ENCODE measurements at regions not wholly inside any gene's neighbourhood (a gene's known extent, or its start where the extent isn't known, plus 50 kb on each side); places are given as distances from the start of the nearest gene placed in this dataset.
A peak's percentile ranks its signal among the peaks of the same experiment; 100 is the strongest.

DNA sequence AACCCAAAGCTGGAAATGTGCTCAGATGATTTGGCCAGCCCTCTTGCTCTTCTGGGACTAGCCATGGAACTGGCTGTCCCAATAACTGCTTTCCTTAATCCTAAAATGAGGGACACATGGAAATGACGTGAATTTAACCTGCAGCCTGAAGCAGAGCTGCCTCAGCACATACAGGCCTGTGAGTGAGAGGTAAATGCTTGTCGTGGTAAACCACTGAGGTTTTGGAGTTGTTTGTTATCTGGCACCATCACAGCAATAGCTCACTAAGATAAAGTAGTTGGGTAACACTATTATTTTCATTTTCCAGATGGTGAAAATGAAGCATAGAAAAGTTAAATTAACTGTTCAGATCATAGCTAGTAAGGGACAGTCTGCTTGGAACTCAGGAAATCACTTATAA lies 333.4 kb upstream of the CHD6 start:
- DNase-seq, result no peak

DNA sequence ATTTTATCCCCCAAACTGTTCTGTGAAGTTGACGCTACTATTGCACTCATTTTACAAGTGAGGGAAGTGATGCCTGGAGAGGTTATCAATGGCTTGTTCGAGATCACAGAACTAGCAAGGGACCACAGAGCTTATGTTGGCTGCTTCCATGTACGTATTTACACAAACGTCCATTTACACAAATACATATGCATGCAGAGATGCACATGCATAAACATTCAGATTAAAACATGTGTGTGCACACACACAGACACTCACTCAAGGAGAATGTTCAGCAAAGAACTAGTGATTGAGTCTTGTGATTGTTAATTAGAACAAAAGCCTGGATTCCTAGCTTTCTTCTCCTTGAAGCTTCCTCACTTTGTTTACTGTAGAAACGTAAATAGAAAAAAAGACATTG lies 321.5 kb upstream of the CHD6 start:
- no peak for DNase-seq

DNA sequence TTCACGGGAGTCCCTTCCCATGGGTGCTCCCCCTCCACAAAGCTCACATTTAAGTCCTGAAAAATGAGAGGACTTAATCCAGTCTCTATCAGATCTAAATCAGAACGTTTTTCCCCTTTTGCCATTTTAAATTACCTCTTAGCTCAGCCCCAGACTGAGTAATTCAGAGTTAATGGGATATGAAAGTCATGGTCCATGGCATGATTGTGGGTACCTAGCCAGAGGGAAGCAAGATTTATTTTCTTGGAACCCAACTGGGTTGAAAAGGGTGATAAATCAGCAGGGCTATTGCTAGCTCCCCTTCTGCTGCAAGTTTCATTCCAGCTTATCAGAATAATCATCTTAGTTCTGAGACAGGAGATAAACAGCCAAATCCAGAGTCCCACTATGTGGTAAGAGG lies 320.2 kb upstream of the CHD6 start:
- no peak for DNase-seq

DNA sequence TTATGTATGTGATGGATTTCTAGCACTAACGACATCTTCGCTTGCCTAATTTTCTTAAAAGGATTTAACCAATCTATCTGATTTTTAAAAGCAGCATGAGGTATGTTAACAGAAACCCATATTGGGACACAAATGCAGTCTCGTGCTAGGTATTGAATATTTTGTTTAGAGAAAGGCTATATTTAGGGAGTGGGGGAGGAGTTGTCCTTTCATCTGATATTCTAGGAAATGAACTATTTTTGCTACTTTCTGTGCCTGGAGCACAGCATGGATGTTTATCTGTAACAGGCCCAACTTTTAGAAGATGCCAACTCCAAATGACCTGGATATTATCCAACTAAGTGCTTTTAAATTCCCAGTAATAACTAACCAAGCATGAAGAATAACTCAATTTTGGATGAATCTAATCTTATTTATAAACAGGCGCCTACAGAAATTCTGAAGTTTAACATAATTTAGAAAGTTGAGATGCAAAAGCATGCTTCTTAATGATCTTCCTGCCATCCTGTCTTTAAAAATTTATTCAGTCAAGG lies 317.1 kb upstream of the CHD6 start:
- no peak for DNase-seq

DNA sequence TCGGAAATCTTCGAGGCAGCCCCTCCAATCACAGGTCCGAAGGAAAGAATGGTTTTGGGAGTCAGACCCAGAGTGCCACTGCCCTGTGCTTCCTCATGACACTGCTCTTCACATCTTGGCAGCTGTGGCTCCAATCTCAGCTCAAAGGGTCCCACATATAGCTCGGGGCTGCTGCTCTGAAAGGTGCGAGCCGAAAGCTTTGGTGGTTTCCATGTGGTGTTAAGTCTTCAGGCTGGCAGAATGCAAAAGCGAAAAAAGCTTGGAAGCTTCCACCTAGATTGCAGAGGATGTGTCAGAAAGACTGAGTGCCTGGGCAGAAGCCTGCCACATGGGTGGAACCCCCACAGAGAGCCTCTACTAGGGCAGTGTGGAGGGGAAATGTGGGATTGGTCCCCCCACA lies 314.3 kb upstream of the CHD6 start:
- no peak for DNase-seq

DNA sequence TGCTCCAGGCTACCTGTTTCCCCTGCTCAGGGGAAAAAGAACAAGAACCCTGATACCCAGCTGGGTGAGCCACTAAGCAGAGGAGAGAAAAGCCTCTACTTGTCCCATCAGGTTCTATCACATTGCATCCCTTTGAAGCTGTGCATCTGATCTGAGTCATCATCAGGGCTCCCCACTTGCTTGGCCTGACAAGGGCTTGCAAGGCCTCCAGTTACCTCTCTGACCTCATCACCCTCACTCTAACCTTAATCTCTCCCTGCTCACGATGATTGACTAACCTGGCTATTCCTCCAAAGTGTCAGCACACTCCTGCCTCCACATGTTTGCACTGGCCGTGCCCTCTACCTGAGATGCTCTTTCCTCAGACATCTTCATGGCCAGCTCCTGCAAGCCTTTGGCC lies 309.5 kb upstream of the CHD6 start:
- no peak for DNase-seq

DNA sequence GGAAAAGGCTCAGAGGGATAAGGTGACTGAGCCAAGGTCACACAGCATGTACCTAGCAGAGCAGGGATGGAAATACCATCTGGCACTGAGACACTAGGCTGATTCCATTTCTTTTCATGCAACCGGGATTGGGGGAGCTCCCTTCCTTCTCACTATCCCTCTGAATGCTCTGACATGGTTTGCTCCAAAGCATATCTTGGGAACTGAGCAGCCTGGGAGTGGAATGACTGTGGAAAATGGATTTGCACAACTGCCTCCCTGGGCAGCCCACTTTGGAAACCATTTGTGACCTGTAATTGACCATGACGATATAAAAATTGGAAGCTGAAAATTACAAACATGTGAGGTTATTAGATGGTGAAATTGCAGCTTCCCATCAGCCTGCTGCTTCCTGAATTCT lies 309.0 kb upstream of the CHD6 start:
- DNase-seq, result peak in 2 of 3 donors; percentile 10 to 23

DNA sequence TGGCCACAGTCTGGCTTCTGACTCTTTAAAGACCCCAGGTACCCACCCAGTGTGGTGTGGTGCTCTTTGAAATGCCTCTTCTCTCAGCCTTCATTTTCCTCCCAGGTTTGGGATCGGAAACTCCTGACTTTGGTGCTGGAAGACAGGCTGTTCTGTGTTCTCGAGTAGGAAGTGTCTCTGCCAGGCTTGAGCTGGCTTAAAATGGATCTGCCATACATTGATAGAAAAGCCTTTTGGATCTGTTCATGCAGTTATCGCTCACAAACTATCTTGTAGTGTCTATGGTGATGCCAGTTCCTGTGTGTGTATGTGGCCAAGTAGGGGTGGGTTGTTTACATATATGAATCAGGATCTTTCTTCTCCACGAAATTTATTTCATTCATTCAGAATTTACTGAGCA lies 307.3 kb upstream of the CHD6 start:
- DNase-seq, result no peak

DNA sequence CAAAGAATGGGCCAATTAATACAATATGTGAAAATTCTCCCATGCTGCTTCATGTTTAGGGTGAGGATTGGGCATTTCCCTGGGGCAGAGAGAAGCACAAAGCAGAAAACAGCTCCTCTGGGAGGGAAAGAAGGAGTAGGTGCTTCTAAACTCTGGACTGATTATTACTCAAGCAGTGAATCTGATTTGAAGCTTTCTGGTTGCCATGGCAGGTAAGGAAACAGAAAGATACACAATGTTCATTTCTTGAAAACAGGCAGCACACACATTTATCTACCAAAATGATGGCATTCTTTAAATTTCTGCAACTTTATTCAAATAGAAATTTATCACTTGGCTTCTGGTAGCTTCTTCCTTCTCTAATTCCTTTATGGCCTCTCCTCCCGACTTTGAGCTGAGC lies 305.4 kb upstream of the CHD6 start:
- no peak for DNase-seq

DNA sequence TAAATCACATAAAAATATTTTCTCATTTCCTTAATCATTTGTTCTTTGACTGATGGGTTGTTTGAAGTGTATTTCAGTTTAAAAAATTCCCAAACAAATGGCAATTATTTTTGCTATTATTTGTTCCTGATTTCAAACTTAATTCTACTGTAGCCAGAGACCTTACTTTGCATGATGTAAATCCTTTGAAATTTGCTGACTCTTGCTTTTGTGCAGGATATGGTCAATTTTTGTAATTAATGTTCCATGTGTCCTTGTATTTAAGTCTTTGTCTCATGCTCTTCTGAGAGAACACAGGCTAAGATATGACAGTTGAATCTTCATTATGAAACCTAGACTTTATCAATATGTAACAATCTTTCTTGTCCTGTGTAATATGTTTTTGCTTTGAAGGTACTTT lies 295.0 kb upstream of the CHD6 start:
- no peak for DNase-seq

DNA sequence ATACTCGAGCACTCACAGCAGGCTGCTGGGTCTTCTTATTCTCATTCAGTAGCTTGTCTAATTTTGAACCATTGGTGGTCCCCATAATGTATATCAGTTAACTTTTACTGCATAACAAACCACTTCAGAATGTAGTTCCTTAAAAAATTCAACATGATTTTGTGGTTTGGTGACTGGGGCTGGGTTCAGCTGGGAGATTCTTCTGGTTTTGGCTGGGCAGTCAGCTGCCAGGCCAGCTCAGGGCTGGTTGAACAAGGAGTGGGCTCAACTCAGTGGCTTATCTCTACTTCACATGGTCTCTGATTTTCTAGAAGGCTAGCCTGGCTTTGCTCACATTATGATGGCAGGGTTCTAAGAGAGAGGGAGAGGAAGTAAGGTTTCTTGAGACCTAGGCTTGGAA lies 292.4 kb upstream of the CHD6 start:
- DNase-seq, result no peak

DNA sequence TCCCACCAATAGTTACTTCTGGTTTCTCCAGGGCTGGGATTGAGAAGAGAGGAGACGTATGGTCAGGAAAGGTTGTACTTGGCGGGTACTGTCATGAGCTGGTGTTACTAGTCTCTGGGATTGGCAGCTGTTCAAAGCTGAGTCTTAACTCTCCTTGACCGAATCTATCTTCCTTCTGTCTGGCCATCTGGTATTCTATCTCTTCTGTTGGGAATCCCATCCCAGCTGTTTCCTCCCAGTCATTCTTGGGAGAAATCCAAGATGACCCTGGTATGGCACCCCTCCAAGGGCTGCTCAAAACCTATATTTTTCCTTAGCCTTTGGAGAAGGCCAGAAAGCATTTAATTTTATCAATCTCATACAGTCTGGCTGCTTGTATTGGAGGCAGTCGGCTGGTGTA lies 287.0 kb upstream of the CHD6 start:
- DNase-seq, result peak; percentile 6 to 44 (median 22)

DNA sequence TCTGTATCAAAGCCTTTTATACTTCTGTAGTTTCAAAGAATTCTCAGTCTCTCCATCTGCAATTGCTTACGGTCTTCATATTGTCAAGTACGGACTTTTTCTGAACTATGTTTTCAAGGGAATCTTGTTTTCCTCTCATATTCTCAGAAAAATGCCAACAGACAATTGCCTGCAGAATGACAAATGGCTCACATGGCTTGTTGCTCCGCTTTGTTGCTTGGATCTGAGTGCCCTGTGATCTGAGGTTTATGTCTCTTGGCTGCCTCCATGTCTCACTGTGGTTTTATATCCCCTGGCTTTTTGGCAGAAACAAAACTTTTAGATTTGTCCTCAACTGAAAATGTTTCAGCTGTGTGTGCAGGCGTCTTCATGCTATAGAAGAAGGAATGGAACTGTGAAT lies 285.4 kb upstream of the CHD6 start:
- peak in 1 of 3 donors; percentile 43 for DNase-seq

DNA sequence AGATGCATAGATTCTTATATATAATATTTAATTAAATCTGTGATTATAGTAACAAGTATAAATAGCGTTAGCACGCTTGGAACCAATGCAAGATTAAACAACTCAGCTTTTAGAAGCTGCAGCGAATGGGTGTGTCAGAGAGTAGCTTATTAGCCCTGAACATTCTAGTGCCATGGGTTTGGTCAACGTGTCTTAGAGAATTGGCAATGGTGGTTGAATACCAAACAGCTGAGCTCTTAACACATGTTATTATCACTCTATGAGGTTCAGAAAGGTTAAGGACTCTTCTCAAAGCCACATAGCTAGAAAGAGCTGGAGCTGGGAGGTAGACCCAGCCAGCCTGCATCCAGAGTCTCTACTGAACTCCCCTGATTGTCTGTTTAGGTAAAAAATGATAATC lies 284.2 kb upstream of the CHD6 start:
- DNase-seq, result no peak

DNA sequence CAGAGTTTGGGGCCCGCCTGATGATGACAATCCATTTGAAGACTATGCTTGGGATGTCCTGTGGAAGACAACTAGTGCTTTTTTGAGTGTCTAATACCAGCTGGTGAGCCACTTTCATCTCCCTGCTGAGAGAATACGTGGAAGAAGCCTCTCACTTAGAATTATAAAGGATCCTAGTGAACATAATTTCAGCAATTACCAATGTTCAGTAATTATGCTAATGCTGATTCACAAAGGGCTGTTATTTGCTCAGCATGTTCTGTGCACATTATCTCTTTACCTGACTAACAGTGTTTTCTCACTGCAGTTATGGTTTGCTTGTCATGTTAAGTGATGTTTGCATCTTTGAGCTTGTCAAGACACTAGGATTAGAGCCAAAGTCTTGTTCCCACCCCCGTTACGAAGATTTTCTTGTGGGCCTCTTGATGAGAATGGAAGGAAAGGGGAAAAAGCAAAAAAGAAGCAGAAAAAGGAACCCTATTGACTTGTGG lies 282.1 kb upstream of the CHD6 start:
- no peak for DNase-seq

DNA sequence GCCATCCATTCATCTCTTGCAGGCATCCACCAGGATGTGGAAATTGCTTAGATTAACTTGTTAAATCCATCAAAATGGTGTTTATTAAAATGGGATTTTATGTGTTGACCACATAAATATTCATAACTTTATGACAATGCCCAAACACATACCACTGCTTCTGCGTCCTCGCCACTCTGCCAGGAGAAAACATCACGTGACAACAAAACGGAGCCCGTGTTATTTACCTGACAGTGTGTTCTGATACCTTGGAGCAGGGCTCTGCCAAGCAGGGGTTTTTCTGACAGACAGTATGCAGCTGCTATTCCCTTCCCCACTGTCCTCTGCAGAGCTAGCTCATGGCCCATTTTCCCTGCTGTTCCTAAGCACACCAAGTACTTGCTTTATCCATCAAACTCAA lies 279.5 kb upstream of the CHD6 start:
- no peak for DNase-seq

DNA sequence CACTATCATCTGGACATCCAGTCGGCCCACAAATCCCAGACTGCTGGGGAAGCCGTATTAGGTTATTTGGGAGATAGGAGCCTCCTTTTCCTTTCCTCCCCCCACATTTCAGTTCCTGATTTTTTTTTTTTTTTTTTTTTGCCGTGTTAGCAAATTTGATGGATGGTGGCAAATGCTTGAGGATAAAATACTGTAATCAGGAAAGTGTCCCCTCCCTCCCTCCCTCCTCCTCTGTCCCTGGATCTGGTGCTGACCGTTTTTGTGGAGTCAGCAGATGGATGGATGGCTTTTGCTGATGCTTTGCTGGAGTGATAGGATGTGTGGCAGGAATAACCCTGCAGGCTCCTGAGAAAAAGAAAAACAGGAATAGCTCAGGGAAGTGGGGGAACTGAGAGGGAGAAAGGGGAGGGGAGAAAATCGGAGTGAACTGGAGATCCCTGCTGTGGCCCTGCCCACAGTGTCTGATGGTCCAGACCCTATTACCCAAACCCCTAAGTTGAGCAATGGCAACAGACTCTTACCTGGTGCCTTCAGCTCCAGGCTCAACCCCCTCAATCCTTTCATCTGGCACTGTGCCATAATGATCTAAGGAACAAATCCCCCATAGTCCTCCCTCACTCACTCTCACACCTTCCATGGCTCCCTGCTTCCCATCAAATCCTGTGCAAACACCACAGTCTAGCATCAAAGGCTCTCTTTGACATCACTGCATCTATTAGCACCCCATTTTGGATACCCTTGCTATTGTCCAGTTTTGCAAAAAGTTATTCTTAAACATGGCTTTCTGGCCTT lies 277.3 kb upstream of the CHD6 start:
- peak in 1 of 3 donors; percentile 8 for DNase-seq

DNA sequence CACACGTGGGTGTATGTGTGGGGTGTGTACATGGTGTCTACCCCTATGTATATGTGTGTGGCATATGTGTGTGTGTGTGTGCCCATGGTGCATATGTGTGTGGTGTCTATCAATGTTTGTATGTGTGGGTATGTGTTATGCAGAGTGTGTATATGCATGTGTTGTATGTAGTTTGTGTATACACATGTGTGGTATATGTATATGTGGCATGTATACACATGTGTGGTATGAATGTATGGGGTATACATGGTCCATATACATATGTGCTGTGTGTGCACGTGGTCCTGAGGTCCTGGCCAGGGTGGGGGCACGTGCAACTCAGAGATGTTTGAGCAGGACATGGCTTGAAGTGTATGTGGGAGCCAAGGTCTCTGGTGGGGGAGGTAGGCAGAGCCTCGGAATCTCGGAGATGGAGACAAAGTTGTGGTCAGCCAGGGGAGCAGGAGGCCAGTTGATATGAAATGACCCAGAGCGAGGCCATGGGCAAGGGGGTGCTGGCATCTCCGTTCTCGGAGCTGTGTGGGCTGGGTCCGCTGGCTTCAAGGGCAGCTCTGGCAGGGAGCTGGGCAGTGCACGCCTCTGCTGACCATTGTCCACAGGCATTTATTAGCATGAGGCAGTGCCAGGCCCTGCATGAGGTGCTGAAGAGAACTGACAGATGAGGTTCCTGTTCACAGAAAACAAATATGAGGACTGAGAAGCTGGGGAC lies 276.2 kb upstream of the CHD6 start:
- no peak for DNase-seq

DNA sequence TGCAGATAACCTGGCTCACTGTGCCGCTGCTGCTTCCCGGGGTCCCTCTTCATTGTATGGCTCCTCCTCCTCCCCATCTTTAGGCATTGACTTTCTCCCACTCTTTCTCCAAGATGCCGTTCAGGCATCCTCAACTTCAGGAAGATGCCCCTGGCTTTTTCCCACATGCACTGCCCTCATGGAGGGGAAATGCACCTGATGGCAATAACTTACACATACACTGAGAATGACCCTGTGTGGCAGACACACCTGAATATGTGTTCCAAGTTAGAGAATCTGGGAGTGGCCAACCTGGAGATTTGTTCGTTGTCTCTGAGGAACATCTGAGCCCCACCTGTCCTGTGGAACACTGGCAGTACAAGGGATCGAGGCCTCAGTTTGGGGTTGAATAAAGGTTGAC lies 273.9 kb upstream of the CHD6 start:
- no peak for DNase-seq

DNA sequence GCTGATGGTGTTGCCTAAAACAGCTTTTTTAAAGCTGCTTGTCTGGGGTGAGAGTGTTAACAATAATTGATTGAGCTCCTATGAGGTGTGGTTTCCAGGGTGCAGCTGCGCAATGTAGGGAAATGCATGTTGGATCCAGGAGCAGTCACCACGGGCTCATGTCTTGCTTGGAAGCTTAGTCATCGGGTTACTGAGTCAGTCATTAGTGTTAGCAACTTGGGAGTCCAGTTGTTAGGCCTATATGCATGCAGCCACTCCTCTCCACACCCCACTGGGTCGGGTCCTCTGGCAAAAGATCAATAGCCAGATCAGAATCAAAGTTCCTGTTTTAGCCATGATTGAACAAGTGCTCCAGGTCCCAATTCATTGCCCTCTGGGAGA lies 271.7 kb upstream of the CHD6 start:
- no peak for DNase-seq

DNA sequence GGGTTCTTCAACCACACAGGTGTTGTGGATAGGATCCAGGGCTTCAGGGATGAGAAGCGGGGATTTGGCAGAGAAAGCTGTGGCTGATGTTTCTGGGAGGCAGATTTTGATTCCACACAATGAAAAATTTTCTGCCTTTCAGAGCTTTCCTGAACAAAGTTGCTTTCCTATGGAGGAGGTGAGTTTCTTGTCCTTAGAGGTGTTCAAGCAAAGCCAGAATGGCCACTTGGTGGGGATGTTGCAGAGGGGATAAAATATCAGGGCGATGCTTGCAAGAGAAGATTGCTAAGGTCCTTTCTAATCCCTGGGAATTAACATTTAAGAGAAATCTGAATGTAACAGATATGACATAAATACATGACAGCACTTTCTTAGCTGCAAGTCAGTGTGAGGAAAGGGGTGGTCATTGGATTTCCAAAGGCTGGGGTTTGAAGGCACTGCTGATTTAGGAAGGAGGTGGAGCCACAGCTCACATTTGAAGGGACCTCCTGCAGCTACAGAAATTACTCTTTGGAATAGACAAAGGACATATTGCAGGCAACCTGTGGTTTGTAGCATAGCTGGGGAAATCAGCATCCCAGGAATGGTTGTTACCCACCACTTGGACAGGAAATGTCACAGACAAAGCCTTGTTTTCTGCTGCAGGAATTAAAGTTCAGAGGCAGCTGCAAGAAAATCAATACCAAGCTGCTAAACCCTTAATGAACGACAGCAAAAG lies 271.1 kb upstream of the CHD6 start:
- peak in 2 of 3 donors; percentile 10 to 28 for DNase-seq

DNA sequence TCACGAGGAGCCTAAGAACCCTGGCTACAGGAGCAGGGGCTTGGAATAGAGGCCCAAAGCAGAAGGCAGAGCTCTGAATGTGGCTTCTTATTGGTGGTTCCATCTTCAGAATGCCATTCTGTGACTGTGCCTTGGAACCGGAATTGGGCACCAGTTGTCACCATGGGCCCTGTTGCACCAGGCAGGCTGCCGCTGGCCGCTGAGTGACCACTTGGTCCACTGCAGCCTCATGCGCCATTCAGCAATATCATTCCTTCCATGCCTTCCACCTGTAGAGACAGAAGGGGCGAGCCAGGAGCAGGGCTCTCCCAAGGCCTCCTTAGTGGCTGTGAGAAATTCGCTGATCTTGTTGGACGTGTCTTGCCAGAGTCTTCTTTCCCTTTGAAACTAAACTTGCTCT lies 270.3 kb upstream of the CHD6 start:
- DNase-seq, result no peak

DNA sequence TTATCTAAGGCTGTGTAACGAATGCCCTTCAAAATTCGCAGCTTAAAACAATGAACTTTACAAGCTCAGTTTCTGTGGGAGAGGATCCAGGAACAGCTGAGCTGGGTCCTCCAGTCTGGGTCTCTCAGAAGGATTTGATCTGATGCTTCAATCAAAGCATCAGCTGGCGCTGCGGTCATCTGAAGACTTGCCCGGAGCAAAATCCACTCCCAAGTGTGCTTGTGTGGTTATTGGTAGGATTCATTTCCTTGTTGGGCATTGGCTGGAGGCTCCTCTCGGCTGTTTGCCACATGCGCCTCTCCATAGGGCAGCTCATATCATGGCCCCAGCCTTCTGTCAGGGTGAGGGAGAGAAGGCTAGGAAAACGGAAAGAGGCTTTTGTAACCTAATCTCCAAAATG lies 269.3 kb upstream of the CHD6 start:
- no peak for DNase-seq
